DOHH2 (cell line): ENCODE measurements at regions not wholly inside any gene's neighbourhood (a gene's known extent, or its start where the extent isn't known, plus 50 kb on each side); places are given as distances from the start of the nearest gene placed in this dataset.

ENCODE experiments used
- EZH2phosphoT487 ChIP-seq: fragments of 200-600 bp; sonication (generic); IDR thresholded peaks from 2 replicates; pipeline ENCODE4 v1.6.1; 2017; ENCODE audit warnings: borderline replicate concordance, mild to moderate bottlenecking, antibody characterized with exemption, low read length, moderate library complexity, mixed read lengths
- TF ChIP-seq, protein P1 (sequence below): fragments of 200-600 bp; sonication (generic); IDR thresholded peaks from one replicate; pipeline ENCODE4 v1.5.1; 2014; ENCODE audit warnings: antibody characterized with exemption, mild to moderate bottlenecking, low read depth, low read length; ENCODE audit not compliant: poor library complexity, severe bottlenecking

DNA sequence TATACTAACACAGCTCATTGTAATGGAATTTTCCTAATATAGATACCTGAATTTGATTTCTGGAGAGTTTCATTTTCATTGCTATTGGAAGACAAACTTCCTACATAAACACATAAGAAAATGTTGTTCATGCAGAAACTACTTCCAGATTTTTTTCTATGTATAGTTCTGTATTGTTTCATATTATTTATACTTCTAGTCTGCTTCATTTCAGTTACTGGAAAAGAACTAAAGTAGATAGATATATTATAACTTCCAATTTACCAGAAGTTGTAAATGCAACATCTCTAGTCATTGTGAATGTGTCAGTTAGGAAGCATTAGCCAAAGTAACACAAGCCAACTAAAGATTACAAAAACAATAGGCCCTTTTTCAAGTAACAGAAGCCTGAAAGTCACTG is 147.3 kb upstream of the ZNF385D start:
- TF ChIP-seq, protein P1, sequence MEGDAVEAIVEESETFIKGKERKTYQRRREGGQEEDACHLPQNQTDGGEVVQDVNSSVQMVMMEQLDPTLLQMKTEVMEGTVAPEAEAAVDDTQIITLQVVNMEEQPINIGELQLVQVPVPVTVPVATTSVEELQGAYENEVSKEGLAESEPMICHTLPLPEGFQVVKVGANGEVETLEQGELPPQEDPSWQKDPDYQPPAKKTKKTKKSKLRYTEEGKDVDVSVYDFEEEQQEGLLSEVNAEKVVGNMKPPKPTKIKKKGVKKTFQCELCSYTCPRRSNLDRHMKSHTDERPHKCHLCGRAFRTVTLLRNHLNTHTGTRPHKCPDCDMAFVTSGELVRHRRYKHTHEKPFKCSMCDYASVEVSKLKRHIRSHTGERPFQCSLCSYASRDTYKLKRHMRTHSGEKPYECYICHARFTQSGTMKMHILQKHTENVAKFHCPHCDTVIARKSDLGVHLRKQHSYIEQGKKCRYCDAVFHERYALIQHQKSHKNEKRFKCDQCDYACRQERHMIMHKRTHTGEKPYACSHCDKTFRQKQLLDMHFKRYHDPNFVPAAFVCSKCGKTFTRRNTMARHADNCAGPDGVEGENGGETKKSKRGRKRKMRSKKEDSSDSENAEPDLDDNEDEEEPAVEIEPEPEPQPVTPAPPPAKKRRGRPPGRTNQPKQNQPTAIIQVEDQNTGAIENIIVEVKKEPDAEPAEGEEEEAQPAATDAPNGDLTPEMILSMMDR = no peak
- TF ChIP-seq EZH2phosphoT487 = no peak
